Stomach (tissue), 8 donors: ENCODE measurements at regions not wholly inside any gene's neighbourhood (a gene's known extent, or its start where the extent isn't known, plus 50 kb on each side); places are given as distances from the start of the nearest gene placed in this dataset.
"Not testable (repeated sequence)": the region's sequence is repeated elsewhere in the genome, so short reads cannot be mapped to it uniquely, and the experiment has no call there.

Source experiments
- DNase-seq, 2 donors: peaks; one replicate each; pipeline versions ENCODE4 v3.0.0 to v3.0.0-alpha.2; 2013 to 2019
- H3K27ac ChIP-seq, 5 donors: fragments of 200-600 bp in 4 of 5; sonication (generic) in 4 of 5; one replicate each; pipeline ENCODE4 v1.5.1; 2013 to 2019; ENCODE audit warnings: mild to moderate bottlenecking in 1 of 5, moderate library complexity in 1 of 5
- H3K27me3 ChIP-seq, 3 donors: fragments of 200-600 bp; sonication (generic); one replicate each; pipeline ENCODE4 v1.5.1; 2017 to 2019; ENCODE audit warnings: mixed run types in 1 of 3
- H3K36me3 ChIP-seq, 4 donors: fragments of 200-600 bp; sonication (generic); 1 replicate in 3 of 4; 2 replicates in 1 of 4; pipeline ENCODE4 v1.5.1; 2016 to 2019
- H3K4me1 ChIP-seq, 4 donors: fragments of 200-600 bp; sonication (generic); one replicate each; pipeline ENCODE4 v1.5.1; 2016 to 2019
- H3K4me3 ChIP-seq, 4 donors: fragments of 200-600 bp; sonication (generic) in 3 of 4; one replicate each; pipeline ENCODE4 v1.5.1; 2016 to 2019; ENCODE audit warnings: mild to moderate bottlenecking in 1 of 4
- H3K9me3 ChIP-seq, 4 donors: fragments of 200-600 bp; sonication (generic); one replicate each; pipeline ENCODE4 v1.5.1; 2016 to 2019
- CTCF ChIP-seq, 7 experiments: fragments of 450-650 bp in 4 of 7; fragments of 200-600 bp in 3 of 7; sonication (generic) in 3 of 7; IDR thresholded peaks; one replicate each; pipeline ENCODE4 v1.5.1; 2016 to 2019; ENCODE audit warnings: antibody characterized with exemption in 7 of 7, control low read depth in 2 of 7, mild to moderate bottlenecking in 1 of 7
- EP300 ChIP-seq: sonication (generic); formaldehyde crosslinking; IDR thresholded peaks from one replicate; pipeline ENCODE4 v1.6.1; 2017; ENCODE audit warnings: antibody characterized with exemption
- POLR2A ChIP-seq, 4 donors: fragments of 450-650 bp; IDR thresholded peaks; one replicate each; pipeline ENCODE4 v1.6.1; 2016; ENCODE audit warnings: antibody characterized with exemption in 4 of 4, control low read depth in 2 of 4, mild to moderate bottlenecking in 1 of 4, moderate library complexity in 1 of 4
- POLR2AphosphoS5 ChIP-seq, 3 donors: sonication (generic); formaldehyde crosslinking; IDR thresholded peaks; one replicate each; pipeline ENCODE4 v1.6.1; 2016; ENCODE audit warnings: antibody characterized with exemption in 3 of 3
- WGBS, 5 donors: extraction: QIAGEN DNeasy Blood & Tissue Kit in 3 of 5; methylation state at CpG; one replicate each; pipeline versions ENCODE4 v1.1.5 to v1.1.7; 2013 to 2018; 5-methylcytosine and 5-hydroxymethylcytosine counted together
- intact Hi-C: fragments of 100-400 bp; cut with DNase I; formaldehyde crosslinking; loops from one replicate; pipeline ENCODE4 v1.15.1; 2023; ENCODE audit warnings: low total_unique reads
- donor health status: healthy with polysubstance abuse.
- donor health status: Bipolar disorder and iron deficiency.
- donor health status: healthy.

DNA sequence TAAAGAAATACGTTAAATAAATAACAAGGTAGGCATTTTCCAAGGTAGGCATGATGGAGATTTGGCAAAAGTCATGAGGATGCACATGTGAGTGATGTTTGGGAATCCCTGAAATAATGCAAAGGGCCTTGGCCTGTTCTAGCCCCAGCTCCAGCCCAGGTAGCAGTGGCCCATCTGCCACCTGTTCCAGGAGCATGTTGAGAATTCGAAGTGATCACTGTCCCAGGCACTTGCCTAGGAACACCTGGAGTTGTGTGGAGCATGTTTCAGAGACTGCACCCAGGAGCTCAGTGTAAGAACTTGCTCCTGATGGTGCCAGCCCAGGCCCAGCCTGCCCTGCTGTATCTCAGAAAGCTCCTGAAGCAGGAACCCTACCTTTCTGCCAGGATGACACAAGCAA is 201.4 kb downstream of the NPIPB11 start:
- peaks cover 0 to 28% (median 9%) of the 10 kb centered on the region in 4 donors for H3K4me1 ChIP-seq
- WGBS, 5 donors = 88 to 100% (median 95%) methylated on average over 2 of the region's 2 CpGs
- H3K9me3 ChIP-seq, H3K4me3 ChIP-seq, DNase-seq, H3K36me3 ChIP-seq, H3K27me3 ChIP-seq, H3K27ac ChIP-seq, intact Hi-C loops: not testable (repeated sequence)

- 87 to 97% (median 94%) methylated on average over 6 of the region's 6 CpGs for WGBS, 5 donors
- no peak overlapping the region for H3K27ac ChIP-seq
- no peaks in the 10 kb centered on the region for H3K9me3 ChIP-seq
- H3K4me1 ChIP-seq = peaks cover 0 to 30% (median 9%) of the 10 kb centered on the region in 4 donors
- H3K27me3 ChIP-seq = no peaks in the 10 kb centered on the region
- H3K36me3 ChIP-seq = no peaks in the 10 kb centered on the region
- no peak for DNase-seq
- TF ChIP-seq EP300 = no peak
- no peak for TF ChIP-seq CTCF (IDR thresholded peaks at IDR 0.05)
- TF ChIP-seq POLR2A (IDR thresholded peaks at IDR 0.05) = no peak
- no peak for TF ChIP-seq POLR2AphosphoS5 (IDR thresholded peaks at IDR 0.05)
- H3K4me3 ChIP-seq = no peak overlapping the region
- intact Hi-C loops = no loop called here
Measured at GRCh38 chr16:29204806-29205135, 201.7 kb downstream of the NPIPB11 start.

GRCh38 chr16:29203933-29204805 is 202.3 kb downstream of the NPIPB11 start:
- H3K9me3 ChIP-seq, DNase-seq, intact Hi-C loops, H3K4me3 ChIP-seq, H3K36me3 ChIP-seq, H3K27me3 ChIP-seq, H3K27ac ChIP-seq: not testable (repeated sequence)
- 85 to 91% (median 90%) methylated on average over 17 to 19 of the region's 19 CpGs for WGBS, 5 donors
- H3K4me1 ChIP-seq = peaks cover 0 to 36% (median 12%) of the 10 kb centered on the region in 4 donors

DNA sequence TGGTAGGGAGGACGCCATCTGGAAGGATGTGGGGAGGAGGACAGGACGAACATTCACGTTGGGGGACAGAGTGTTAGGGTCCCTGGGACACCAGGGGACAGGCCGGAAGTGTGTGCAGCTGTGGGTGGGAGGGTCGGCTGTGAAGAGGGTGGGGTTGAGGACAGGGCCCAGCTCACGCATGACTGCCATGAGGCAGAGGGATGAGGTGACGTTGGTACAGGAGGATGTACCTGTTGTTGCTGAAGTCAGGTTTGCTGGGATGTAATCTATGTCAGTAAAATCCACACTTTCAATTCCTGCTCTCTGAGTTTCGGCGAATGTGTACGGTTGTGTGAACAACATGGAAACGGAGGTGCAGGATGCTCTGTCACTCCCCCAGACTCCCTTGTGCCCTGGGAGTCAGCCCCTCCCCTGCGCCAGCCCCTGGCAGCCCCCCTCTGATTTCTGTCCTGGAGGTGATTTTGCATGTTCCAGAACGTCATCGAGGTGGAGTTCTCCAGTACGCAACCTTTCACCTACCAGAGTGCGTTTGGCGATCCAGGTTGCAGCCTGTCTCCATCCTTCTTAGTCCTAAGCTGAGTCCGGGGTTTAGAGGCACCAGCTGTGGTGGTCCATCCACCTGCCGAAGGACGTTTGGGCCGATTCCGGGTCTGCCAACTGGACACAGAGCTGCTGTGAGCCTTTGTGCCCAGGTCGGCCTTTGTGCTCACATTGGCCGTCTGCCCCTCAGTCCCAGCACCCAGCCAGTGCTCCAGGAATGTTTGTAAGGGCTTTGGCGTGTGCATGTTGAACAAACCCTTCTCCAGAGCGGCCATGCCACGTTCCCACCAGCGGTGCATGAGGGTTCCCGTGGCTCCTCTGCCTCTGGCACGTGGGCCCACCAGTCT is 203.2 kb downstream of the NPIPB11 start:
- Histone ChIP-seq H3K27ac (peak overlapping the region in 3 of 5 donors; percentile 7 to 84 (median 20)), H3K4me1 (peaks cover 0 to 40% (median 14%) of the 10 kb centered on the region in 4 donors)
- H3K27me3 ChIP-seq, H3K36me3 ChIP-seq, H3K4me3 ChIP-seq, DNase-seq, intact Hi-C loops, H3K9me3 ChIP-seq: not testable (repeated sequence)
- 78 to 90% (median 86%) methylated on average over 21 to 30 of the region's 30 CpGs for WGBS, 5 donors

GRCh38 chr16:29202642-29203041 is 203.9 kb downstream of the NPIPB11 start:
- WGBS, 5 donors = 28 to 54% (median 44%) methylated on average over 9 to 10 of the region's 10 CpGs
- peak in 1 of 2 donors; percentile 74 for DNase-seq
- H3K27ac ChIP-seq = peak overlapping the region in 3 of 5 donors; percentile 7 to 84 (median 20)
- H3K27me3 ChIP-seq, H3K4me3 ChIP-seq, H3K9me3 ChIP-seq, H3K36me3 ChIP-seq, intact Hi-C loops: not testable (repeated sequence)
- peaks cover 0 to 40% (median 14%) of the 10 kb centered on the region in 4 donors for H3K4me1 ChIP-seq

GRCh38 chr16:29202025-29202632 is 204.4 kb downstream of the NPIPB11 start:
- H3K9me3 ChIP-seq, H3K36me3 ChIP-seq, H3K27me3 ChIP-seq, intact Hi-C loops, DNase-seq, H3K4me3 ChIP-seq: not testable (repeated sequence)
- H3K27ac ChIP-seq = peak overlapping the region in 4 of 5 donors; percentile 7 to 84 (median 41)
- WGBS, 5 donors = 24 to 48% (median 45%) methylated on average over 8 of the region's 8 CpGs
- peaks cover 0 to 40% (median 14%) of the 10 kb centered on the region in 4 donors for H3K4me1 ChIP-seq
- TF ChIP-seq POLR2AphosphoS5 (IDR thresholded peaks at IDR 0.05) = peak in 2 of 3 donors; percentile 43 to 70

DNA sequence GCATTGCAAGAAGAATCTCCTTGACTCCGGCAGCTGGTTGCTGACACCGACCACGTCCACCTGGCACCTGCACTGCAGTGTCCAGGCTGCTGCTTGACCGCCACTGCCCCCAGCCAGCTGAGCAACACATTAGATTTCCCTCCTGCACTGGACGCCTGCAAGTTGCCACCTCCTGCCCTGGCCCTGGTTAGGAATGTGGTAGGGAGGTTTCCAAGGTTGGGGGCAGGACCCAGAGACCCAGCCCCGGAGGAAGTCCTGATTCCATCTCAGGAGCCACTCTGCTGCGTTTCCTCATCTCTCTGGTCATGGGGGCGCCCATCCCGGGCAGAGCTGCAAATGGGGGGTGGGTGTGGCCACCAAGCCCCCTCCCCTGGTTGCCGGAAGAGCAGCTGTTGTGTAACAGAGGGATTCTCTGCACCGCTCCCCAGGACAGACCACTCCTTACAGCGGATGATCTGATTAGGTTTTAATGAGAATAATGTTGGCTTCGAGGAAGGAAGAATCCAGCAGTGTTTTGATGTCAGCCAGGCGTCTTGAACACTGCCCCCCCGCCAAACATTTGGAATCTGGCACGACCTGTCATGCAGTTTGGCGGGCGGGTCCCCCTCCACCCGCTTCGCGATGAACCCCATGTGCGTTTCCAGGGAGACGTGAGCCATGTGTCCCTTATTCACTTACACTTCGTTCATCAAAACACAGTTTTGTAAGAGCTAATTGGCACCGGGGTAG is 205.1 kb downstream of the NPIPB11 start:
- H3K27me3 ChIP-seq, H3K4me3 ChIP-seq, H3K36me3 ChIP-seq, H3K9me3 ChIP-seq, intact Hi-C loops: not testable (repeated sequence)
- DNase-seq = peak in 1 of 2 donors; percentile 61
- Histone ChIP-seq H3K4me1 (peaks cover 0 to 40% (median 14%) of the 10 kb centered on the region in 4 donors), H3K27ac (peak overlapping the region in 3 of 5 donors; percentile 7 to 84 (median 32))
- WGBS, 5 donors = 62 to 85% (median 81%) methylated on average over 20 to 25 of the region's 25 CpGs

DNA sequence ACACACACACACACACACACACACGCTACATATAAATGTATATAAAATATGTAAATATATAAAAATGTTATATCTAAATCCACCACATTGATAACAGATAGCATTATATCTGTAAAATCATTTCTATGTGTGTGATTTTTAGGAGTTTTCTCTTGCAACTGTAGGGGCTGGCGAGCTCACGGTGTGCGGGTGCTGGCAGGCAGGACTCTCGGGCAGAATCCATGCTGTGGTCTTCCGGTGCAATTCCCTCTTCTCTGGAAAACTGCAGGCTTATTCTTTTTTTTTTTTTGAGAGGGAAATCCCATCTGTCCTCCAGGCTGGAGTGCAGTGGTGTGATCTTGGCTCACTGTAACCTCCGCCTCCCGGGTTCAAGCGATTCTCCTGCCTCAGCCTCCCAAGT is 205.8 kb downstream of the NPIPB11 start:
- 81 to 93% (median 89%) methylated on average over 9 of the region's 9 CpGs for WGBS, 5 donors
- H3K4me3 ChIP-seq, H3K36me3 ChIP-seq, H3K9me3 ChIP-seq, intact Hi-C loops, DNase-seq, H3K27me3 ChIP-seq: not testable (repeated sequence)
- H3K4me1 ChIP-seq = peaks cover 0 to 40% (median 14%) of the 10 kb centered on the region in 4 donors
- H3K27ac ChIP-seq = peak overlapping the region in 2 of 5 donors; percentile 76 to 84

DNA sequence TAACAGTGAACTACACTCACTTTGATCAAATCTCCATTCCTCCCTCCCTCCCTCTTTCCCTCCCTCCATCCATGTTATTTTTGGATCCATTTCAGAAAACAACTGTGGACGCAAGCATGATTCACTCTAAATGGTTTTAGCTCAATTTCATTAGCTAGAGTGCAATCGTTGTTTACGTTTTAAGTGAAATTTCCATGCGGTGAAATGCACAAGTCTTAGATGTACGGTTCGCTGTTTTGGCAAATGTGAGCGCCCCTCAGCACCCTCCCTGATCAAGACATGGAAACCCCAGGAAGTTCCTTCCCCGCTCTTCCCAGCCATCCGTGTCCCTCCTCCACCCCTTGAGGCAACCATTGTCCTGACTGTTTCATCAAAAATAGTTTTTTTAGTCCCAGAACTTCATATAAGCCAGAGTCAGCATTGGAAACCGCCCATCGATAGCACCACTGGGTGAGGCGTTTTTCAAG is 206.3 kb downstream of the NPIPB11 start:
- peaks cover 0 to 40% (median 14%) of the 10 kb centered on the region in 4 donors for H3K4me1 ChIP-seq
- H3K27ac ChIP-seq = peak overlapping the region; percentile 18 to 84 (median 70)
- H3K4me3 ChIP-seq, intact Hi-C loops, H3K27me3 ChIP-seq, H3K9me3 ChIP-seq, H3K36me3 ChIP-seq: not testable (repeated sequence)
- WGBS, 5 donors = 50 to 68% (median 65%) methylated on average over 10 to 12 of the region's 12 CpGs
- peak in 1 of 2 donors; percentile 56 for DNase-seq
